ENCODE measurements at regions not wholly inside any gene's neighbourhood (a gene's known extent, or its start where the extent isn't known, plus 50 kb on each side); places are given as distances from the start of the nearest gene placed in this dataset.
"Not testable (repeated sequence)": the region's sequence is repeated elsewhere in the genome, so short reads cannot be mapped to it uniquely, and the experiment has no call there.

DNA sequence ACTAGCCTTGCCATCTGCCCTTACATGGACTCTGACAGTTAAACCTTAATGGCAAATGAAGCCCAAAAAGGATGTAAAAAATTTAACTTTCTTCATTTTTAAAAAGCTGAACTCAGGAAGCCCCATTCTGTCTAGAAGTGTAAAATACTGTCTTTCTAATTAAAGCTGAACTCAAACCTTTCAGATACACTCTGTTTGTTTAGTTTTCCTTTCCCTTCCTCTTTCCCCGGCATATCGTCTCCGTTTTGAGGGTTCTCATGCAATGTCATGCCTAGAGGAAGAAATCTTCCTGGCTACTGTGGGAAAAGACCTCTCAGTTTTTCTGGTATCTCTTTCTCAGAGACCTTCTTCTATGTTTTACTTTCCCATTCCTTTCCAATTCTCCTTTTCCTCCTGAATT, 841.5 kb downstream of the DTWD2 start:
- no peak for DNase-seq

DNA sequence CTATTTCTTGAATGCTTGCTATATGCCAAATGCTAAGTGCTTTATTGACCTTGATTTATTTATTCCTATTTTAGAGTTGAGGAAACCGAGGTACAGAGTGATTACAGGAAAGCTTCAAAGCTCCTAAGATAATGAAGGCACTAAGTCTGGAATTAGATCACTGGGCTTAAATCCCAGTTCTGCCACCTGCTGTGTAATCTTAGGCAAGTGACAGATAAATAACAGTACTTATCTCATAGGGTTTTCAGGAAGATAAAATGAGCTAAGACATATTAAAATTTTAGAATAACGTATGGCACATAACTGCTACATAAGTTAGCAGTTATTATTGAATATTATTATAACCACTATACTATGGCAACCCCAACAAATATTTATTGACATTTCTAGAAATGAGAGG, 843.8 kb downstream of the DTWD2 start:
- no peak for DNase-seq

DNA sequence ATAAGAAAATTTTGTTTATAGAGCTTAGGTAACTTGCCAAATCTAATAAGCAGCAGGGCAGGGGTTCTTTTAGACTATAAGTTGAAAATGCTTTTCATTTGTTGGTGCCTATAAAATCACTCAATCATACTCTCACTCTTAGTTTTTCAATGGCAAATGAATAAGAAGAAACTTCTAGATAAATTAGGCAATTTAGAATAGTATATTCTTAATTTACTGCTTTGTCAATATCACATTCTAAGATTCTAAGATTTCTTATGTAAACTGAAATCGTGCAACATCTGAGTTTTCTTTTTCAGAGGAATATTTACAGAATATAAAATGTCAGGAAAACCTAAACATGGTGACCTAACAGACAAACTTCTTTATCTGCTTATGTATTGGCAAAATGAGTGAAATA, 849.0 kb downstream of the DTWD2 start:
- no peak for DNase-seq

DNA sequence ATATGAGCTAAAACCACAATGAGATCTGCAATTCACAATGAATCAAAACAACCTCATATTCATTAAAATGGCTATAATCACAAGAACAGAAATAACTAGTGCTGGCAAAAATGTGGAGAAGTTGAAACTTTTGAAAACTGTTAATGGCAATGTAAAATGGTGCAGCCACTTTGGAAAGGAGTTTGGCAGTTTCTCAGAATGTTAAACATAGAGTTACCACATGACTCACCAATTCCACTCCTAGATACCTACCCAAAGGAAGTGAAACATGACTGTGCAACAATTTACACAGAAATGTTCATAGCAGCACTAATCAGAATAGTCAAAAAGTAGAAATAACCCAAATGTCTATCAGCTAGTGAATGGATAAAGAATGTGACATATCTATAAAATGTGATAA, 862.2 kb downstream of the DTWD2 start:
- DNase-seq = no peak

DNA sequence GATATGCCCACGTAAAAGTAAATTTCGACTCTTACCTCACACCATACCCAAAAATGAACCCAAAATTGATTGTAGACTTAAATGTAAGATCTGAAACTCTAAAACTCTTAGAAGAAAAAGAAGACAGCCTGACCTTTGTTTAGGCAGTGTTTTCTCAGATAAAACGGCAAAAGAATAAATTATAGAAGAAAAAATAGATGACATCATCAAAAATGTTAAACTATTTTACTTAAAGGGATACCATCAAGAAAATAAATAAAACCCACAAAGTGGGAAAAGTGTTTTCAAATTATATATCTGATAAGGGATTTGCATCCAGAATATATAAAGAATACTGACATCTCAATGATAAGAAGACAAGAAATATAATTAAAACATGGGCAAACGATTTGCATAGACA, 862.7 kb downstream of the DTWD2 start:
- no peak for DNase-seq

DNA sequence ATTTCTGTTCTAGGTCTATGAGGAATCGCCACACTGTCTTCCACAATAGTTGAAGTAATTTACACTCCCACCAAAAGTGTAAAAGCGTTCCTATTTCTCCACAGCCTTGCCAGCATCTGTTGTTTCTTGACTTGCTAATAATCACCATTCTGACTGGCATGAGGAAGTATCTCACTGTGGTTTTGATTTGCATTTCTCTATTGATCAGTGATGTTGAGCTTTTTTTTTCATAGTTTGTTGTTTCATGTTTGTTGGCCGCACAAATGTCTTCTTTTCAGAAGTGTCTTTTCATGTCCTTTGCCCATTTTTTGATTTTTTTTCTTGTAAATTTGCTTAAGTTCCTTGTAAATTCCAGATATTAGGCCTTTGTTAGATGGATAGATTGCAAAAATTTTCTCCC, 867.1 kb downstream of the DTWD2 start:
- no peak for DNase-seq

DNA sequence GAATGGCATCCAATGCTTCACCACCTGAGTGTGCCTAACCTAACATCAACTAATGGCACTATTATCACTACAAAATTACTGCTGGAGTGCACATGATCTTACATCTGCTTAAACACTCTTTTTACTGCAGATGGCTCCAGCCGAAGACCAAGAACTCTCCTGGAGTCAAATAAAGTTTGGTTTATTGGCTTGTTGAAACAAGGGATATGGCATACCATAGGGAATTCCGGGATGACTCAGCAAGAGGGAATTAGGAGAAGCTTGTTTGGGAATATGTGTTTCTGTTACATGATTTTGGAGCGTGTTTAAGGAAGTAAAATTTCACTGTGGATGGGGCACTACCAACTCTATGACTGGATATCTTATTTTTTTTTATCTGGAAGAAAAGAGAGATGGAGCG, 872.6 kb downstream of the DTWD2 start:
- no peak for DNase-seq

DNA sequence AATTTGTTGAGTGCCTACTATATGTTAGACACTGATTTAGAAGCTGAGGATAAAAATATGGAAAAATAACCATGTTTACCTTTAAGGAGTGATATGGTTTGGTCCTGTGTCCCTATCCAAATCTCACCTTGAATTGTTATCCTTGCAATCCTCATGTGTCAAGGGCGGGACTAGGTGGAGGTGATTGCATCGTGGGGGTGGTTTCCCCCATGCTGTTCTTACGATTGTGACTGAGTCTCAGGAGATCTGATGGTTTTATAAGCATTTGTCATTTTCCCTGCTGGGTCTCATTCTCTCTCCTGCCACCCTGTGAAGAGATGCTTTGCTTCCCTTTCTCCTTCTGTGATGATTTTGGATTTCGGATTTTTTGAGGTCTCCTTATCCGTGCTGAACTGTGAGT, 876.4 kb downstream of the DTWD2 start:
- no peak for DNase-seq

DNA sequence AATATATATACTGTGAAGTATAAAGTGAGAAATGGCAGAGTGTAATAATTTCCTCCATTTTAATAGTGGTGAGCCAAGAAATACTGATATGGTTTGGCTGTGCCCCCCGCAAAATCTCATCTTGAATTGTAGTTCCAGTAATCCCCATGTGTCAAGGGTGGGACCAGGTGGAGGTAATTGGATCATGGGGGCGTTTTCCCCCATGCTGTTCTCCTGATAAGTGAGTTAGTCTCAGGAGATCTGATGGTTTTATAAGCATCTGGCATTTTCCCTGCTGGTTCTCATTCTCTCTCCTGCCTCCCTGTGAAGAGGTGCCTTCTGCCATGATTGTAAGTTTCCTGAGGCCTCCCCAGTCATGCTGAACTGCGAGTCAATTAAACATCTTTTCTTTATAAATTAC, 881.1 kb downstream of the DTWD2 start:
- not testable (repeated sequence) for DNase-seq

DNA sequence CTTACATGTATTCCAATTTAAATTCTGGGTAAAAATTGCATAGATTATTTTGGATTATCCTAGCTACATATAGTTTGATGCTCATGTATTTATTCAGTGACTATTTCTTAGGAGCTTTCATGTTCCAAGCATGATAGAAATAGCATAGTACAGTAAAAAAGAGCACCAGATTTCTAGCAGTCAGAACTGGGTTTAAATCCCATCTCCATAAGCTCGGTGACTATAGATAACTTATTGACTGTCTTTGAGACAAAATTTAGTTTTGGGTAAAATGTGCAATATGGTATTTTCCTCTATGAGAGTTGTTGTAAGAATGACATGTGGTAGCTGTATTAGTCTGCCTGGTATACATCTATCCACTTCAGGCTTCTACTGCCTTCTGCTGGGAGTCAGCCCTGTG, 889.6 kb downstream of the DTWD2 start:
- no peak for DNase-seq

DNA sequence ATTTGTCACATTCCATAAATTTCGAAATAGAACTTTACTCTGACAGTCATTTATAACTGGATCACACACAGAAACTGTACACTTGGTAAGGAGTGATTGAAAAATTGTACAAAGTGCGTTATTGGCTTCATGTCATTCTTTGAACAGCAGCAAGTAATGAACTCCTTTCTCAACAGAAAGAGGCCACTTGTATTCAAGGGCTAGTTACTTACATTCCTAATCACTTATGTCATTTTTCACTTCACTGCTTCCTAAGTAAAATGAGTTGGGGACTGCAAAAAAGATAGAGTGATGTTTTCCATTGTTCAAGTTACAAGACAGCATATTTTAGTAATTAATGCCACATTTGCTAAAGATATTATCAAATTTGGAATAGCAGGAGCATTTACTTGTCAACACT, 893.2 kb downstream of the DTWD2 start:
- DNase-seq = no peak

DNA sequence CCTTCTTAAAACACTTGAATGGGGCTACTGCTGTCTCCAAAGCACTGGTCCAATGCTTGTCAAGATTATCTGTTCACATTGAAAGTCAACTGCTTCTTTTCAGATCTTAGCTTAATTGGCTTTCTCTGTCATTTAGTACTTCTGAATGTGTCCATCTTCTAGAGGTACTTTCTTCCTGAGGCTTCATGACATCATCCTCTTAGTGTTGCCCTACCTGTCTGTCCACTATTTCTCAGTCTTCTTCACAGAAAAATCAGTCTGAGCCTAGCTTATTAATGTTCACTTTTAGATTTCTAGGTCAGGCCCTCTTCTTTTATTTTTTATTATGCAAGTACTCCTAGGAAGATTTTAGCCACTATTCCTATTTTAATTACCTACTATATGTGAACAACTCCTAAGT, 899.9 kb downstream of the DTWD2 start:
- no peak for DNase-seq

DNA sequence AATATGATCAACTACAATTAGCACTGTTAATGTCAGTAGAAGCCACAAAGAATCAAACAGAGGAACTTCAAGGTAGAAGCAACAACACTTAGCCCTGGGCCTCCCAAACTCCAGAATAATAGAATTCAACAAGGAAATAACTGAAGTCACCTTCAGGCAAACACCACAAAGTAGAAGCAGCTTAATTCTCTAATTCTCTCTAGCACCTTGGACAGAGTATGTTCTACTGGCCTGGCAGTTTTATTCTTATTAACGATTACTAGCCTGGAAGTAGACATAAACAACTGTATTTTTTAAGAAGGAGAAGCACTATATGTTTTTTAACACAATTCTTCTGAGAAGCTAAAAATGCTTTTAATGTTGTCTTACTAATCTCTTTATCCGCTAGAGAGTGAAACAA, 911.9 kb downstream of the DTWD2 start:
- DNase-seq = no peak

DNA sequence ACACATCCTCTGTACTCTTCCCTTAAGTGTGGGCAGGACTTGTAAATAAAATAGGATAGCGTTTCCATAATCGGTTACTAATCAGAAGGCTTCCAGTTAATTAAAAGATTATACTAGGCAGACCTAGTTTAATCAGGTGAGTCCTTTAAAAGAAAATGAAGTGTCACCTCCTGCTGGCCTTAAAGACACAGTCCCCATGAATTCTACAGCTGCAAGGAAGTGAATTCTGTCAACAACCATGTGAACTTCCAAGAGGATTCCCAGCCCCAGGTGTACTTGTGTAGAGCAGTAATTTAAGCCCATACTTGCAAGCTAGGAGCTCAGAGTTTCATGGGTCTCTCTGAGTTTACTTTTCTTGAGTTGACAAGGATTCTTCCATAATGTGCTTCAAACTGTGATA, 918.3 kb downstream of the DTWD2 start:
- no peak for DNase-seq

DNA sequence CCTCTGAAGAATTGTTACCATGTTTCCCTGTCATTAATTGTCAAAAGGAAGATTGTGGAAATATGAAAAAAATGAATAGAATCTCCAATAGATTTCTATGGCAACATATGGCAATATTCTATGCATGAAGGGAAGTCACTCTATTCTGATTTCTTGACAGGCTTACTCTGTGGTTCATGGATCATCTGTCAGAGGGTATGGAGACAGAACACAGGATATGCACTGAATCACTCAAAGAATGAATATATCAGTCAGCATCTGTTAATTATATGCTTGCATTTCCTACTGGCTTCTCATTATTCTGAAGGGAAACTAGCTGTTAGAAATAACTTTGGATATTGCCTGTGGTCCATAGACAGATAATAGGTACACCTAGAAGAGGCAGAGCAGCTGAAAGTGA, 918.9 kb downstream of the DTWD2 start:
- DNase-seq = no peak

DNA sequence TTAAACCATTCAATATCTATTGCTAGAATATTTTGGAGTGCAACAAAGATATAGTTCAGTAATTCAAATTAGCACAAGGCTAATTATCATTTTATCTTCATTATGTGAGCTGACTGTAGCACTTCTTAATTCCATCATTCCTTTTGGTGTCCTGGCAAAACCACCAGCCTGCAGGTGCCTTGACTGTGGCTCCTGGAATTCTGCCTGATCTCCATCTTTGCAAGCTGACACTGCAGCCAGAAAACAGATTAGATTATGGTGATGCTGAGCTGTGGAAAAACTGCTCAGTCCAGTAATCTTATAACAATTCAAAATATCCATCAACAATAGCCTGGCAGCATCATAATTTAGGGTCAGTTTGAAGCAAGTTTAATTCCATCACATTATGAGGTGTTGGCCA, 919.5 kb downstream of the DTWD2 start:
- DNase-seq = no peak

DNA sequence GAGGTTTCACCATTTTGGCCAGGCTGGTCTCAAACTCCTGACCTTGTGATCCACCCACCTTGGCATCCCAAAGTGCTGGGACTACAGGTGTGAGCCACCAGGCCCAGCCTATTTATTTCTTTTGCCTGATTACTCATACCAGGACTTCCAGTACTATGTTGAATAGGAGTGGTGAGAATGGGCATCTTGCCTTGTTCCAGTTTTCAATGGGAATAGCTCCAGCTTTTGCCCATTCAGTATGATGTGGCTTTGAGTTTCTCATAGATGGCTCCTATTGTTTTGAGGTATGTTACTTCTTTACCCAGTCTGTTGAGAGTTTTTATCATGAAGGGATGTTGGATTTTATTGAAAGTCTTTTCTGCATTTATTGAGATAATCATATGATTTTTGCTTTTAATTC, 924.5 kb downstream of the DTWD2 start:
- not testable (repeated sequence) for DNase-seq

DNA sequence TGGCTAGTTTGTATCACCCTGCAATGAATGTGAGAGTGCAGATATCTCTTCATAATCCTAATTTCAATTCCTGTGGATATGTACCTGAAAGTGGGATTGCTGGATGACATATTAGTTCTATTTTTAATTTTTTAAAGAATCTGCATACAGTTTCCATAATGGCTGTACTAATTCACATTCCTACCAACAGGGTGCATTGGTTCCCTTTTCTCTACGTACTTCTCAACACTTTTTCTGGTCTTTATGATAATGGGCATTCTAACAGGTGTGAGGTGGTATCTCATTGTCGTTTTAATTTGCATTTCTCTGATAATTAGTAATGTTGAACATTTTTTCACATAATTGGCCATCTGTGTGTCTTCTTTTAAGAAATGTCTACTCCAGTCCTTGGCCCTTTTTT, 927.5 kb downstream of the DTWD2 start:
- DNase-seq = no peak

DNA sequence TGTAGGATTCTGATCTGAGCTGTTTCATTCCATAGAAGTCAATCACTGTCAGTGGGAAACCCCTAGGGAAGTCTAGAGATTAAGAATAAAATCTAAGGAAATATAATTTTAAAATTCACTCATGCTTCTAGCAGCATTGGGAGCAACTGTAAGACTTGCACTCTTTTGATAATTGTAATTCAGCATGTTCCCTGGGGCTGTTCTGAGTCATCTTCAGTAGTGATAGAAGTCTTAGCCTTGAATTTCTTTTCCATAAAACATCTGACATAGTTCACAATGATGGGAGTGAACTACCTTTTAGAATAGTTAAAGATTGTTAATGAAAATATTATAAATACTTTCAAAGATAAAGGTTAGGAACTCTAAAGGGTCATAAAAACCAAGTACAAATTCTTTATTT, 935.8 kb downstream of the DTWD2 start:
- DNase-seq = no peak

DNA sequence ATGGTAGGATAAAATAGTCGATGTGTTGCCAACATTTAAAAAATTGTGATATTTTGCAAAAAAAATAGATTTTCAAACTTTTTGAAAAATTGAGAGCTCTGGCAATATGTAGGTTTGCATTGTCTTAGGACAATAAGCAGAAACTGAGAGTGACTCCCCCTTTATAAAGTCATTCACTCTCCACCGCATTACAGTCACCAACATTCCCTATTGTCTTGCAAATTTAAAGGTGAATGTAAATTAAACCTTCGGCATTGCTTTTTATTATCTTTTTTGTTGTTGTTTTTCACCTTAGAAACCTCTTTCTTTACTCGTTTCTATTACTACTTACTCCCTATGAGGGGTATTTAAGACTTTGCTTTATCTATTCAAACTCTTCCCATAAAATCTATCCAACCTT, 944.2 kb downstream of the DTWD2 start:
- DNase-seq = no peak

DNA sequence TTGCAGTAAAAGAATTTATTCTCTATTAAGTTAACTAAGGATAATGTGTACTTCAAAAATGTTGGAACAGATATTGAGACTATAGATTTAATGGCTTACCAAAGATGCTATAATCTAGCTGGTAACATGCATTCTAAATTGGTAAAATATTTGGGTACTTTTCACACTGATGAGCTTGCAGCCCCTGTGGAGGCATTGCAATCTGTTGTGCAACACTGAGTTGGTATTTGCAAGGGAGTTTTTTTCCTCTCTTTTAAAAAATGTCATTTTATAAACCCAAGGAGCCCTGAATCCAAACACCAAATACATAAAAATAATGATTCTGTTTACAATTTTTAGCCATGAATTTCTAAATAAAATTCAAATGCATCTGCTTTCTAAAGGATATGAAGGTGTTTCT, 944.8 kb downstream of the DTWD2 start:
- no peak for DNase-seq

DNA sequence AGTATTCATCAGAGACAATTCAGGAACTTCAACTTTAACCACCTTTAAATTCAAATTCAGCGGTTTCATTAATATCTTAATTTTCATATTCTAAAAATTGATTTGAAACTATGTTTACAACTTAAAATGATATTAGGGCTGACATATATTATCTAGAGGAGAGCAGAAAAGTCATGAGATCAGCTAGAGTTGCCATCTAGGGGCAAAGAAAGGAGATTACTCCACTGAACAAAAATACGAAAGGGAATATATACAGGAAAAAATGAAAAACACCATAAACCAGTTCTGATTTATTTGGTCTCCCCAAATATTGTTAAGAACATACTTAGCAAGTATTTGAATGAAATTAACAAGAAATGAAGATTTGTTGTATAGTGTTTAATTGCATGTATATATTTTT, 946.3 kb downstream of the DTWD2 start:
- DNase-seq = no peak

DNA sequence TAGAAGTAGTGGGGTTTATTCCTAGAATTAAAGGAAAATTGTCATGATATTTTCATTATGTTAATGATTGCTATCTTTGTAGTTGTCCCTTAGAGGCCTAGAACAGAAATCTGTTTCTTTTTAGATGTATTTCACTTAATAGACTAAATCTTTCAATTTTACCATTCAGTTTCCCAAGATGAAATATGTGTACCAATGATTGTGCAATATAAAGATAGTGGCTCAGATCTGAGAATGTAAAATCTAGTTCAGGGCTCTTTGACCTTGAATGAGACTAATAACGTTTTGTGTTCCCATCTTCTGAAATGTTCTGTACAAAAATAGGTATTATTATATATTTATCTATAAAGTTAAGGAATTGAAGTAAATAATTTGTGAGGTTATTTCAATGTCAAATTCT, 947.9 kb downstream of the DTWD2 start:
- DNase-seq = no peak

DNA sequence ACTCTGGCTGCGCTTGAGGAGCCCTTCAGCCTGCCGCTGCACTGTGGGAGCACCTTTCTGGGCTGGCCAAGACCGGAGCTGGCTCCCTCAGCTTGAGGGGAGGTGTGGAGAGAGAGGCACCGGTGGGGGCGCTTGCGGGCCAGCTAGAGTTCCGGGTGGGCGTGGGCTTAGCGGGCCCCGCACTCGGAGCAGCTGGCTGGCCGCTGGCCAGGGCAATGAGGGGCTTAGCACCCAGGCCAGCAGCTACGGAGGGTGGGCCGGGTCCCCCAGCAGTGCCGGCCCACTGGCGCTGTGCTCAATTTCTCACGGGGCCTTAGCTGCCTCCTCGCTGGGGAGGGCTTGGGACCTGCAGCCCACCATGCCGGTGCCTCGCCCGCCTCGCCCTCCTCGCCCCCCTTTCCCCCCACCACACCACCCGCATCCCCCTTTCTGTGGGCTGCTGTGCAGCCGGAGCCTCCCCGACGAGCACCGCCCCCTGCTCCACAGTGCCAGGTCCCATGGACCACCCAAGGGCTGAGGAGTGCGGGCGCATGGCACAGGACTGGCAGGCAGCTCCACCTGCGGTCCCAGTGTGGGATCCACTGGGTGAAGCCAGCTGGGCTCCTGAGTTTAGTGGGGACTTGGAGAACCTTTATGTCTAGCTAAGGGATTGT, 954.5 kb downstream of the DTWD2 start:
- no peak for DNase-seq

DNA sequence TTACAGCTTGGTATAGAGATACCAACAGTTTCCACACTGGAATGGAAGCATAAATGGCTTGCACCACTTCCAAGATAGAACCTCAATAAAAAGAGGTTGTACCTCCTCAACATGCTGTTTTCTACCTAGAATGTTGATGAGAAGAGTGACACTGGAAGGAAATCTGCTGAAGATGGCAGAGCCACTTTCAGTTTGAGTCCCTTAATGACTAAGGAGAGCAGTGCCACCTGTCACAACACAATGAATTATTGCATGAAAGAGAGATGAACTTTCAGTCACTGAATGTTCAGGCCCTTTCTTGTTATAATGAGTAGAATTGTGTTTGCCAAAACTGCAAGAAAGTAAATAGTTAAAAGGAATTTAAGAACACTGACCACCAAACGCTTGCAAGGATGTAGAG, 958.5 kb downstream of the DTWD2 start:
- no peak for DNase-seq

DNA sequence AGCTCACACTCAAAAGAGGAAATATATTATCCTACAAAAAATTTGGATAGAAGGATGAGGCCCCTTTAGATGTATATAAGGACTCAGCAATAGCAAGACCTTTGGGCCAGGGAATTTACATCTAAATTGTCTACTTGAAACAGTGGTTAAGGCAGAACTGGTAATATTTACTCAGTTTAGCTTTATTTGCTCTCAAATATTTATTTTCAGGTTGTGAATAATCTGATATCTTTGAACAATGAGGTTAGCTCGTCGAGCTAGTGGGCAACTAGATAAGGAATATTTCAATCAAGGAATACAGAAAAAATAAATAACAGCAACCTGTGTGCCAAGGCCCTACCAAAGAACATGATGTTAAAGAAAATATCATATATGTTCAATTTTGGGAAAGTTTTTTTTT, 966.3 kb downstream of the DTWD2 start:
- no peak for DNase-seq
